ENCODE measurements at regions not wholly inside any gene's neighbourhood (a gene's known extent, or its start where the extent isn't known, plus 50 kb on each side); places are given as distances from the start of the nearest gene placed in this dataset.

DNA sequence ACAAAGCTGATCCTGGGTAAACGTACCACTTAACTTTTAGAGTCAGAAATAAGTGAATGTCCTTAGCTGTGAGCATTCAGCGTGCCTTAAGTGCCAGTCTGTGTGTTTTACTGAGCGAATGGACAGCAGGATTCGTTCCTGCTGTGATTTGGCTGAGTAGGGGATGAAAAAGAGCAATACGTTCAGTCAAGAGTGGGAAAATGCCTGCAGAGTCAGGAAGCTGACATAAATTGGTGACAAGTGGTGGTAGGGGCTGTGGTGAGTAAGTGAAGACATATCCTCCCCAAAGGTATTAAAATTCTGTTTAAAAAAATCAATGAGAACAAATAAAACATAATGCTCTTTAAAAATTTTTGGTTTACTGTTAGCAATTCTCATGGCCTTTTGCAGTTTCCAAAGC lies 56.6 kb upstream of the TNIP3 start:
- no peak overlapping the region for H3K4me3 Mint-ChIP-seq (ENCODE audit: unreplicated experiment)
- no peak for DNase-seq (ENCODE audit: low spot score)
- H3K36me3 Mint-ChIP-seq (ENCODE audit: low read depth), result no peaks in the 10 kb centered on the region
- H3K27ac Mint-ChIP-seq (ENCODE audit: unreplicated experiment), result no peak overlapping the region
- peaks cover 3% of the 10 kb centered on the region for H3K27me3 Mint-ChIP-seq (ENCODE audit: low read depth)
- no peaks in the 10 kb centered on the region for H3K9me3 Mint-ChIP-seq (ENCODE audit: low read depth)
- H3K4me1 Mint-ChIP-seq (ENCODE audit: low read depth), result peaks cover 5% of the 10 kb centered on the region
- TF ChIP-seq, protein P1, sequence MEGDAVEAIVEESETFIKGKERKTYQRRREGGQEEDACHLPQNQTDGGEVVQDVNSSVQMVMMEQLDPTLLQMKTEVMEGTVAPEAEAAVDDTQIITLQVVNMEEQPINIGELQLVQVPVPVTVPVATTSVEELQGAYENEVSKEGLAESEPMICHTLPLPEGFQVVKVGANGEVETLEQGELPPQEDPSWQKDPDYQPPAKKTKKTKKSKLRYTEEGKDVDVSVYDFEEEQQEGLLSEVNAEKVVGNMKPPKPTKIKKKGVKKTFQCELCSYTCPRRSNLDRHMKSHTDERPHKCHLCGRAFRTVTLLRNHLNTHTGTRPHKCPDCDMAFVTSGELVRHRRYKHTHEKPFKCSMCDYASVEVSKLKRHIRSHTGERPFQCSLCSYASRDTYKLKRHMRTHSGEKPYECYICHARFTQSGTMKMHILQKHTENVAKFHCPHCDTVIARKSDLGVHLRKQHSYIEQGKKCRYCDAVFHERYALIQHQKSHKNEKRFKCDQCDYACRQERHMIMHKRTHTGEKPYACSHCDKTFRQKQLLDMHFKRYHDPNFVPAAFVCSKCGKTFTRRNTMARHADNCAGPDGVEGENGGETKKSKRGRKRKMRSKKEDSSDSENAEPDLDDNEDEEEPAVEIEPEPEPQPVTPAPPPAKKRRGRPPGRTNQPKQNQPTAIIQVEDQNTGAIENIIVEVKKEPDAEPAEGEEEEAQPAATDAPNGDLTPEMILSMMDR (IDR thresholded peaks at IDR 0.05), result no peak

DNA sequence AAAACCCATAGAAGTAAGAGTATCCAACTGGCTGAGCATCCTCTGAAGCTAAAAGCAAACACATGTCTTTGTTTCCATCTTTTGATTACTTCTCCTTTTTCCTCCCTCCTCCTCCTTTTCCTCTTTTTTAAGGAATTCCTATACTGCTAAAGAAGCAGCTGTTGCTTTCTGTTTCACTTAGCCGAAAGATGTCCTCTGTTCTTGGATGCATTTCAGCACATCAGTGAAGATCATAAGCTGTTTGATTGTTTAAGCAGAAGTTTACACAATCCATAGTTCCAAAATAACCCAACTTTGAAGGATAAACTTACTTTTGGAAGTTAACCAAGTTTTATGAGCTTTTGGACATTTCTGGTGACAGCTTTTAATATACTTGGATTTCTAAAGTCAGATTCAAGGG lies 55.1 kb upstream of the TNIP3 start:
- TF ChIP-seq, protein P1 (IDR thresholded peaks at IDR 0.05), result no peak
- Mint-ChIP-seq H3K4me3 (ENCODE audit: unreplicated experiment) (no peak overlapping the region), H3K36me3 (ENCODE audit: low read depth) (no peaks in the 10 kb centered on the region), H3K27me3 (ENCODE audit: low read depth) (peaks cover 3% of the 10 kb centered on the region), H3K4me1 (ENCODE audit: low read depth) (peaks cover 5% of the 10 kb centered on the region), H3K9me3 (ENCODE audit: low read depth) (no peaks in the 10 kb centered on the region), H3K27ac (ENCODE audit: unreplicated experiment) (no peak overlapping the region)
- no peak for DNase-seq (ENCODE audit: low spot score)

DNA sequence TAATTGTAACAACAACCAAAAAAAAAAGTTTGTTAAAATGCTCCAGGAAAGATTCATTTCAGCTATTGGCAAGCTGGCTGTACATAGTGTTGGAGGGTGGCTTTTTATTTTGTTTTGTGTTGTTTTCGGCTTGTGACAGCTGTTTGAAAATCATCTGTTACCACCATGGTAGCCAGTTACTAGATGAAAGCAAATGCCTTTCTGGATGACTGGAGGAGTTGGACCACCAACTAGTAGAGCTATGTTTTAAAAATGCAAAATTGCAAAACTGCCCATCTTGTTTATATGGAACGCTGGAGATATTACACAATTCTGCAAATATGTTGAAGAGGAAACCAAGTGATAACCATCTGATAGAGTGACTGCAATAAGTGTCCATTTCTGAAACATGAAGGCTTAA lies 53.2 kb upstream of the TNIP3 start:
- Mint-ChIP-seq H3K36me3 (ENCODE audit: low read depth) (no peaks in the 10 kb centered on the region), H3K27ac (ENCODE audit: unreplicated experiment) (no peak overlapping the region), H3K4me1 (ENCODE audit: low read depth) (peaks cover 10% of the 10 kb centered on the region), H3K9me3 (ENCODE audit: low read depth) (no peaks in the 10 kb centered on the region), H3K27me3 (ENCODE audit: low read depth) (peaks cover 3% of the 10 kb centered on the region), H3K4me3 (ENCODE audit: unreplicated experiment) (no peak overlapping the region)
- no peak for DNase-seq (ENCODE audit: low spot score)
- TF ChIP-seq, protein P1 (IDR thresholded peaks at IDR 0.05), result no peak

DNA sequence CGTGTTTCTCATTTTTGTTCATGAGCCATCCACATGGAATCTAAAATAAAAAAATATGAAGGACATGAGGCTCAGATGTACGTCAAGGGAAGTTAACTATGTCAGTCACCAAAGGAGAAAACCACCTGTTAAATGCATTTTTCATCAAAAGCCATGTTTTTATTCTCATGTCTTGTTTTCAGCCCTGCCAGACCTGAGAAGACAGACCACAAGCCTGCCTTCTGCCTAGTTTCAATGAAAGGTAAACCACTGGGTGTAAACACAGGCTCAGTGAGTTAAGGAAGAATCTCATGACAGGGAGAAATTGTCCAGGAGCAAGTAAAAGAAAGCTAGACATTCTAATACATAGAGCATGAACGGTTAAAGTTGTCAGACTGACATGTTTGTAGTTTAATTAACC lies 52.3 kb upstream of the TNIP3 start:
- Mint-ChIP-seq H3K36me3 (ENCODE audit: low read depth) (no peaks in the 10 kb centered on the region), H3K4me1 (ENCODE audit: low read depth) (peaks cover 10% of the 10 kb centered on the region), H3K9me3 (ENCODE audit: low read depth) (no peaks in the 10 kb centered on the region), H3K27ac (ENCODE audit: unreplicated experiment) (no peak overlapping the region), H3K27me3 (ENCODE audit: low read depth) (peaks cover 1% of the 10 kb centered on the region), H3K4me3 (ENCODE audit: unreplicated experiment) (no peak overlapping the region)
- TF ChIP-seq, protein P1 (IDR thresholded peaks at IDR 0.05), result no peak
- DNase-seq (ENCODE audit: low spot score), result no peak

DNA sequence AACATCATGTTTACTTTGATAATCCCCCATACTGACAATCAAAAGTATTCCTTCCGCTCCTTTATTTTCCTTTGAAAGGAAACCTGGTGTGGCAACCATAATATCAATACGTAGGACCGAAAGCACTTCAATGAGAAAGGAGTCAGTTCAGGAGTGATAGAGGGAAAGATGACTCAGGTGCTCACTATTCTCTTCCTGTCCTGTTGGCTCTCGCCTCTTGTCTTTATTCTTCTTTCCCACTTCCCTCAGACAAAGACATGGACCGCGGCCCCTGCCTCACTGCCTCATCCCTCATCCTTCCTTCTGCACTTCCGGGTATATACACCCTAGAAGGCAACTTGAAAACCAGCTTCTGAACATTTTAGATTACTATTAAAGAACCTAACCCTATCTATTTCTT lies 49.8 kb upstream of the TNIP3 start:
- Mint-ChIP-seq H3K9me3 (ENCODE audit: low read depth) (peaks cover 2% of the 10 kb centered on the region), H3K4me1 (ENCODE audit: low read depth) (peaks cover 5% of the 10 kb centered on the region), H3K27ac (ENCODE audit: unreplicated experiment) (no peak overlapping the region), H3K36me3 (ENCODE audit: low read depth) (no peaks in the 10 kb centered on the region), H3K4me3 (ENCODE audit: unreplicated experiment) (no peak overlapping the region), H3K27me3 (ENCODE audit: low read depth) (no peaks in the 10 kb centered on the region)
- no peak for DNase-seq (ENCODE audit: low spot score)
- TF ChIP-seq, protein P1 (IDR thresholded peaks at IDR 0.05), result no peak

Data from chondrocyte (in vitro differentiated cells).